HCT116 (cell line): ENCODE measurements at regions not wholly inside any gene's neighbourhood (a gene's known extent, or its start where the extent isn't known, plus 50 kb on each side); places are given as distances from the start of the nearest gene placed in this dataset.

ENCODE experiments used
- ATAC-seq: fragments of 200-7000 bp; cut with Tn5 transposase; 2 replicates; pipeline ENCODE4 v1.9.1; 2020; ENCODE audit warnings: mild to moderate bottlenecking, moderate library complexity
- BruUV-seq: library from RNA; stranded (reverse); fragments of 400-500 nt; replicated peaks from 2 replicates; lab custom pipeline; 2021; lab: Mats Ljungman, UMichigan
- CTCF ChIA-PET: fragments of 300-600 bp; sonication (Branson Sonifier 250); formaldehyde crosslinking; loops from one replicate; lab custom pipeline; 2021; ENCODE audit warnings: antibody characterized with exemption; lab: Charles Lee
- POLR2A ChIA-PET: fragments of 300-600, 350-600 bp; sonication (Branson Sonifier 250); formaldehyde crosslinking; loops from one replicate; lab custom pipeline; 2021; ENCODE audit warnings: antibody characterized with exemption; lab: Charles Lee
- RAD21 ChIA-PET, 2 experiments: fragments of 300-600 bp; sonication (Branson Sonifier 250); formaldehyde crosslinking; loops; one replicate each; lab custom pipeline; 2023; ENCODE audit warnings: low total read pairs in 2 of 2; ENCODE audit not compliant: uncharacterized antibody in 2 of 2, unreplicated experiment in 2 of 2, low non-redundant PET in 1 of 2; lab: Charles Lee
- DNase-seq: peaks from one replicate; pipeline ENCODE4 v3.0.0-alpha.2; 2010; ENCODE audit warnings: low read depth, low spot score
- H2AFZ ChIP-seq: fragments of 200-600 bp; shearing (Covaris generic), sonication (generic); 2 replicates; pipeline ENCODE4 v1.6.1; 2017; ENCODE audit warnings: low read depth, mixed run types, mixed read lengths, antibody characterized with exemption, low read length; ENCODE audit not compliant: poor library complexity, severe bottlenecking
- H3K27ac ChIP-seq: 2 replicates; pipeline ENCODE4 v1.5.1; 2012; ENCODE audit warnings: low read depth, low read length
- H3K27me3 ChIP-seq: fragments of 200-600 bp; sonication (generic); 2 replicates; pipeline ENCODE4 v1.6.1; 2016; ENCODE audit warnings: mixed run types, low read length, mixed read lengths; ENCODE audit not compliant: insufficient read depth
- H3K36me3 ChIP-seq, 2 experiments: fragments of 200-500 bp in 1 of 2; fragments of 200-600 bp in 1 of 2; sonication (Bioruptor generic) in 1 of 2; sonication (generic) in 1 of 2; 2 replicates each; pipeline versions ENCODE4 v1.5.1 to v1.6.1; 2014 to 2016; ENCODE audit warnings: low read length in 2 of 2, inconsistent platforms in 1 of 2, mixed read lengths in 1 of 2, mixed run types in 1 of 2; ENCODE audit not compliant: insufficient read depth in 2 of 2, control insufficient read depth in 1 of 2
- H3K4me1 ChIP-seq, 2 experiments: fragments of 200-600 bp in 1 of 2; sonication (generic) in 1 of 2; 2 replicates each; pipeline versions ENCODE4 v1.5.1 to v1.6.1; 2012 to 2017; ENCODE audit warnings: low read length in 2 of 2, inconsistent platforms in 1 of 2, mild to moderate bottlenecking in 1 of 2, mixed read lengths in 1 of 2, mixed run types in 1 of 2, moderate library complexity in 1 of 2; ENCODE audit not compliant: insufficient read depth in 2 of 2, control insufficient read depth in 1 of 2
- H3K4me2 ChIP-seq: fragments of 200-600 bp; sonication (generic); 2 replicates; pipeline ENCODE4 v1.6.1; 2017; ENCODE audit warnings: mixed run types, low read length, mixed read lengths
- H3K4me3 ChIP-seq, 2 experiments: fragments of 200-600 bp in 1 of 2; sonication (generic) in 1 of 2; replicated peaks in 1 of 2; 2 replicates each; pipeline ENCODE4 v1.5.1; 2011 to 2016; ENCODE audit warnings: low read length in 2 of 2, control low read depth in 1 of 2, low read depth in 1 of 2, mild to moderate bottlenecking in 1 of 2, mixed read lengths in 1 of 2, mixed run types in 1 of 2
- H3K79me2 ChIP-seq: fragments of 200-600 bp; sonication (generic); 2 replicates; pipeline ENCODE4 v1.6.1; 2017; ENCODE audit warnings: mild to moderate bottlenecking, mixed run types, low read length, moderate library complexity, mixed read lengths; ENCODE audit not compliant: insufficient read depth
- H3K9ac ChIP-seq: fragments of 200-600 bp; sonication (generic); 2 replicates; pipeline ENCODE4 v1.6.1; 2016; ENCODE audit warnings: low read length, mixed read lengths
- H3K9me2 ChIP-seq: fragments of 200-600 bp; sonication (generic), shearing (Covaris generic); 2 replicates; pipeline ENCODE4 v1.6.1; 2017; ENCODE audit warnings: mixed run types, mild to moderate bottlenecking, moderate library complexity; ENCODE audit not compliant: insufficient read depth
- H3K9me3 ChIP-seq, 2 experiments: fragments of 200-500 bp in 1 of 2; fragments of 200-600 bp in 1 of 2; sonication (Bioruptor generic) in 1 of 2; sonication (generic) in 1 of 2; 2 replicates each; pipeline ENCODE4 v1.6.1; 2014 to 2017; ENCODE audit warnings: low read length in 2 of 2, mixed read lengths in 2 of 2, inconsistent platforms in 1 of 2, low read depth in 1 of 2, mild to moderate bottlenecking in 1 of 2, mixed run types in 1 of 2, moderate library complexity in 1 of 2; ENCODE audit not compliant: control insufficient read depth in 1 of 2, insufficient read depth in 1 of 2
- H4K20me1 ChIP-seq: fragments of 200-600 bp; sonication (generic), shearing (Covaris generic); 2 replicates; pipeline ENCODE4 v1.6.1; 2017; ENCODE audit warnings: mixed run types, mild to moderate bottlenecking, moderate library complexity; ENCODE audit not compliant: insufficient read depth
- CBX3 ChIP-seq: IDR thresholded peaks from 2 replicates; pipeline ENCODE4 v1.6.1; 2012; ENCODE audit warnings: low read depth
- EGR1 ChIP-seq: IDR thresholded peaks from 2 replicates; pipeline ENCODE4 v1.6.1; 2012; ENCODE audit warnings: low read depth
- ELF1 ChIP-seq: IDR thresholded peaks from 2 replicates; pipeline ENCODE4 v1.6.1; 2012; ENCODE audit warnings: low read depth, borderline replicate concordance
- EZH2 ChIP-seq: fragments of 200-600 bp; sonication (generic); IDR thresholded peaks from 2 replicates; pipeline ENCODE4 v1.6.1; 2017; ENCODE audit warnings: antibody characterized with exemption, mixed run types
- FOSL1 ChIP-seq: IDR thresholded peaks from 2 replicates; pipeline ENCODE4 v1.6.1; 2012; ENCODE audit warnings: low read depth
- POLR2A ChIP-seq: IDR thresholded peaks from 2 replicates; pipeline ENCODE4 v1.7.0; 2011; ENCODE audit warnings: borderline replicate concordance; ENCODE audit not compliant: insufficient read depth, insufficient read length; ENCODE audit errors: extremely low read depth
- POLR2AphosphoS5 ChIP-seq: IDR thresholded peaks from 2 replicates; pipeline ENCODE4 v1.6.1; 2011; ENCODE audit warnings: mild to moderate bottlenecking, low read depth, low read length, moderate library complexity
- SIN3A ChIP-seq: IDR thresholded peaks from 2 replicates; pipeline ENCODE4 v1.6.1; 2012; ENCODE audit warnings: low read depth
- SRF ChIP-seq: IDR thresholded peaks from 2 replicates; pipeline ENCODE4 v1.6.1; 2012; ENCODE audit warnings: low read depth
- TCF7L2 ChIP-seq: IDR thresholded peaks from 2 replicates; pipeline ENCODE4 v1.7.0; 2011; ENCODE audit warnings: borderline replicate concordance, inconsistent platforms; ENCODE audit not compliant: insufficient read depth, insufficient read length; ENCODE audit errors: extremely low read depth
- ZFX ChIP-seq: fragments of 450-650 bp; IDR thresholded peaks from 2 replicates; pipeline ENCODE4 v1.6.1; 2017
- ZNF274 ChIP-seq: fragments of 200-500 bp; sonication (Bioruptor generic); IDR thresholded peaks from 2 replicates; pipeline ENCODE4 v1.6.1; 2014; ENCODE audit warnings: mild to moderate bottlenecking, low read depth, low read length, inconsistent platforms
- intact Hi-C: fragments of 100-400 bp; cut with micrococcal nuclease; formaldehyde crosslinking; loops from 2 replicates; pipeline ENCODE4 v1.10.0; 2022
- TF ChIP-seq, protein P1 (sequence below), 3 experiments: fragments of 200-600 bp in 1 of 3; sonication (generic) in 1 of 3; IDR thresholded peaks in 2 of 3; conservative IDR thresholded peaks in 1 of 3; 2 replicates each; pipeline ENCODE4 v1.5.1; 2012 to 2017; ENCODE audit warnings: low read depth in 2 of 3, low read length in 2 of 3, antibody characterized with exemption in 1 of 3, borderline replicate concordance in 1 of 3, control low read depth in 1 of 3, mild to moderate bottlenecking in 1 of 3, mixed read lengths in 1 of 3, mixed run types in 1 of 3, moderate library complexity in 1 of 3; ENCODE audit not compliant: insufficient read depth in 1 of 3
- TF ChIP-seq, protein P2 (sequence below): IDR thresholded peaks from 2 replicates; pipeline ENCODE4 v1.6.1; 2012
- TF ChIP-seq, protein P3 (sequence below): IDR thresholded peaks from 2 replicates; pipeline ENCODE4 v1.6.1; 2011; ENCODE audit warnings: mild to moderate bottlenecking, low read length, moderate library complexity; ENCODE audit not compliant: insufficient replicate concordance; ENCODE audit errors: extremely low read depth

DNA sequence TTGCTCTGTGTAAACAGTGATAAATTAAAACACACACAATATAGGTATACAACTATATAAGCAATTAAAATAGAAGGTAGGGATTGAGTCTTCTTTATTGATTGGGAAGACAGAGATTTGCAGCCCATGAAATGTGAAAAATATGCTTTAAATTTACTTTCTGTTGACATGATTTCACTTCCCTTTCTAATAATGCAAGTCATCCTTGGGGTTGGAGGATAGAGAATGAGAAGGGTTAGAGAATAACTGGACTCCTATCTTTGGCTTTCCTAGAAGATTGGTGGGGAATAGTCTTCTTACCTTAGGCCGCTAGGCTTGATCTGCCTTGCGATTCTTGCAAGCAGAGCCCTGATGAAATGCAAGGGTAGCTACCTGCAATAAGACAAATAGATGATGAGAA is 339.8 kb downstream of the NYAP2 start:
- Histone ChIP-seq H4K20me1 (no peaks in the 10 kb centered on the region), H3K36me3 (no peaks in the 10 kb centered on the region), H3K4me1 (peaks cover 26 to 31% of the 10 kb centered on the region in 2 experiments), H3K27ac (no peak overlapping the region), H2AFZ (no peak overlapping the region), H3K9me3 (no peaks in the 10 kb centered on the region), H3K4me3 (no peak overlapping the region), H3K9me2 (no peaks in the 10 kb centered on the region), H3K9ac (no peak overlapping the region), H3K79me2 (no peaks in the 10 kb centered on the region), H3K27me3 (no peaks in the 10 kb centered on the region), H3K4me2 (no peak overlapping the region)
- DNase-seq (no peak), ATAC-seq (no peak)
- POLR2A ChIA-PET, result no interaction called here
- CTCF ChIA-PET, result no interaction called here
- RAD21 ChIA-PET, result no interaction called here
- intact Hi-C loops, result no loop called here
- no peak for TF ChIP-seq TCF7L2
- TF ChIP-seq ZNF274, result no peak
- no peak for TF ChIP-seq POLR2A
- no peak for TF ChIP-seq ZFX
- TF ChIP-seq, protein P1, sequence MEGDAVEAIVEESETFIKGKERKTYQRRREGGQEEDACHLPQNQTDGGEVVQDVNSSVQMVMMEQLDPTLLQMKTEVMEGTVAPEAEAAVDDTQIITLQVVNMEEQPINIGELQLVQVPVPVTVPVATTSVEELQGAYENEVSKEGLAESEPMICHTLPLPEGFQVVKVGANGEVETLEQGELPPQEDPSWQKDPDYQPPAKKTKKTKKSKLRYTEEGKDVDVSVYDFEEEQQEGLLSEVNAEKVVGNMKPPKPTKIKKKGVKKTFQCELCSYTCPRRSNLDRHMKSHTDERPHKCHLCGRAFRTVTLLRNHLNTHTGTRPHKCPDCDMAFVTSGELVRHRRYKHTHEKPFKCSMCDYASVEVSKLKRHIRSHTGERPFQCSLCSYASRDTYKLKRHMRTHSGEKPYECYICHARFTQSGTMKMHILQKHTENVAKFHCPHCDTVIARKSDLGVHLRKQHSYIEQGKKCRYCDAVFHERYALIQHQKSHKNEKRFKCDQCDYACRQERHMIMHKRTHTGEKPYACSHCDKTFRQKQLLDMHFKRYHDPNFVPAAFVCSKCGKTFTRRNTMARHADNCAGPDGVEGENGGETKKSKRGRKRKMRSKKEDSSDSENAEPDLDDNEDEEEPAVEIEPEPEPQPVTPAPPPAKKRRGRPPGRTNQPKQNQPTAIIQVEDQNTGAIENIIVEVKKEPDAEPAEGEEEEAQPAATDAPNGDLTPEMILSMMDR (IDR thresholded peaks at IDR 0.05 in 2 of 3, conservative IDR thresholded peaks at IDR 0.05 in 1 of 3; ENCODE audit: borderline replicate concordance in 1 of 3, insufficient read depth in 1 of 3, low read depth in 2 of 3, low read length in 2 of 3), result no peak
- TF ChIP-seq SIN3A, result no peak
- no peak for TF ChIP-seq SRF
- TF ChIP-seq, protein P2, sequence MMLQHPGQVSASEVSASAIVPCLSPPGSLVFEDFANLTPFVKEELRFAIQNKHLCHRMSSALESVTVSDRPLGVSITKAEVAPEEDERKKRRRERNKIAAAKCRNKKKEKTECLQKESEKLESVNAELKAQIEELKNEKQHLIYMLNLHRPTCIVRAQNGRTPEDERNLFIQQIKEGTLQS, result no peak
- TF ChIP-seq POLR2AphosphoS5, result no peak
- TF ChIP-seq EGR1, result no peak
- TF ChIP-seq CBX3, result no peak
- TF ChIP-seq, protein P3, sequence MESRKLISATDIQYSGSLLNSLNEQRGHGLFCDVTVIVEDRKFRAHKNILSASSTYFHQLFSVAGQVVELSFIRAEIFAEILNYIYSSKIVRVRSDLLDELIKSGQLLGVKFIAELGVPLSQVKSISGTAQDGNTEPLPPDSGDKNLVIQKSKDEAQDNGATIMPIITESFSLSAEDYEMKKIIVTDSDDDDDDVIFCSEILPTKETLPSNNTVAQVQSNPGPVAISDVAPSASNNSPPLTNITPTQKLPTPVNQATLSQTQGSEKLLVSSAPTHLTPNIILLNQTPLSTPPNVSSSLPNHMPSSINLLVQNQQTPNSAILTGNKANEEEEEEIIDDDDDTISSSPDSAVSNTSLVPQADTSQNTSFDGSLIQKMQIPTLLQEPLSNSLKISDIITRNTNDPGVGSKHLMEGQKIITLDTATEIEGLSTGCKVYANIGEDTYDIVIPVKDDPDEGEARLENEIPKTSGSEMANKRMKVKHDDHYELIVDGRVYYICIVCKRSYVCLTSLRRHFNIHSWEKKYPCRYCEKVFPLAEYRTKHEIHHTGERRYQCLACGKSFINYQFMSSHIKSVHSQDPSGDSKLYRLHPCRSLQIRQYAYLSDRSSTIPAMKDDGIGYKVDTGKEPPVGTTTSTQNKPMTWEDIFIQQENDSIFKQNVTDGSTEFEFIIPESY, result no peak
- TF ChIP-seq ELF1, result no peak
- no peak for TF ChIP-seq FOSL1
- TF ChIP-seq EZH2, result no peak
- BruUV-seq, result no TSS peak
